Coronary artery (tissue), 2 donors: ENCODE measurements at regions not wholly inside any gene's neighbourhood (a gene's known extent, or its start where the extent isn't known, plus 50 kb on each side); places are given as distances from the start of the nearest gene placed in this dataset.

Source experiments
- DNase-seq: peaks from one replicate; pipeline ENCODE4 v3.0.0-alpha.2; 2017; ENCODE audit warnings: low spot score
- H3K27ac ChIP-seq, 2 donors: fragments of 200-600 bp; sonication (generic); one replicate each; pipeline ENCODE4 v1.5.1; 2016 to 2019
- H3K4me3 ChIP-seq: fragments of 200-600 bp; sonication (generic); 2 replicates; pipeline ENCODE4 v1.5.1; 2016; ENCODE audit warnings: mild to moderate bottlenecking, moderate library complexity
- CTCF ChIP-seq: fragments of 200-600 bp; sonication (generic); IDR thresholded peaks from one replicate; pipeline ENCODE4 v1.5.1; 2019; ENCODE audit warnings: antibody characterized with exemption

- peak; percentile 27 for TF ChIP-seq CTCF
- Histone ChIP-seq H3K4me3 (no peak overlapping the region), H3K27ac (no peak overlapping the region)
- no peak for DNase-seq
Measured at GRCh38 chr4:166501941-166502382, 628.9 kb downstream of the TLL1 start.

GRCh38 chr4:166502660-166503059, 629.6 kb downstream of the TLL1 start:
- H3K4me3 ChIP-seq, result no peak overlapping the region
- no peak overlapping the region for H3K27ac ChIP-seq
- TF ChIP-seq CTCF, result no peak
- no peak for DNase-seq

GRCh38 chr4:166506051-166506450, 633.0 kb downstream of the TLL1 start:
- DNase-seq, result no peak
- TF ChIP-seq CTCF, result no peak
- Histone ChIP-seq H3K27ac (no peak overlapping the region), H3K4me3 (no peak overlapping the region)

DNA sequence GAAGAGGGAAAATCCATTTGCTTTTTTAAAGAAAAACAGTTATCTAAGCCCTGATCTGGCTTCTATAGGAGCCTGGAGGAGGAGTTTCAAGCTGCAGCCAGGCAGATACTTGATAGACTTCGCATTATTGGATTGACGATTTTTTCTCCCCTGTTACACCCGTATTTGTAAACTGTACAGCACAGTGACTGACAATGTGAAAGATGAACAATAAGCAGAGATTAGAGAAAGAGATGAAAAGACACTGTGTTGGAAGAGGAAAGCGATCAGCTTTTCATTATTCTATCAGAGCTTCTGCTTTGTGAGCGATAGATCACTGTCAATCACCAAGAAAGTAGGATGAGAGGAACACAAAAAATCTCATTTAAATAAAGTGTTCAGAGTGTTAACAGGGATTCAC, 639.2 kb downstream of the TLL1 start:
- Histone ChIP-seq H3K27ac (no peak overlapping the region), H3K4me3 (no peak overlapping the region)
- no peak for TF ChIP-seq CTCF
- DNase-seq, result no peak

DNA sequence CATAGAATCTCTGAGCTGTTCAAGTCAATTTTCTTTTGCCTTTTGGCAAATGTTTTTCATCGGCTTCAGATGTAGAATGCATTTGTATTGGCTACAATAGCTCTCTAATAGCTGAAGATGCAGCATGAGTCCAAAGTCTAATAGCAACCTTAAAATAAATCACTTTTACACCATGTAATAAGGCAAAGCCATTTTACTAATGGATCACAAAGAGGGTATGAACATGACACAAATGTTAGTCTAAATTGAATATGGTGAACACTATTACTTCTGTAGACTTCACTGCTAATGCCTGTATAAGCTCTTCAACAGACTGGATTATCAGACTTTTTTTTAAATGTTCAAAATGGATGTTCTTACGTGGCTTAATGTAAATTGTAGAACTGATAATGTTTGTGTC, 645.3 kb downstream of the TLL1 start:
- no peak for TF ChIP-seq CTCF
- DNase-seq, result no peak
- Histone ChIP-seq H3K4me3 (no peak overlapping the region), H3K27ac (no peak overlapping the region)

DNA sequence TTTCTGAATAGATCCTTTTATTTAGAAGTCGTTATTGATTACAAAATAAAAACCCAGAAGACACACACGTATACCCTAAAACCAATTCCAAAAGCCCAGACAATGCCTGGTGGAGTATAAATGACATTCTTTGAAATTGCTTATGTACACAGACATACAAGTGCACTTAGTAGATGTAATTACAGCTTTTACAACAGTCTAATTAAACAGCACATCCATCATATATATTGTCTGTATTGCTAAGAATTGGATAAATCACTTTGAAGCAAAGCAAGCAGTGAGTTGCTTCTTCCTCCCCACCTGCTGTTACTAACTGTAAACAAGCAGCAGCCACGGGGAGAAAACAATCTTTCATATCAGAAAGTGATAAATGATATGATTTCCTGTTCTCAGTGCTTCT, 645.7 kb downstream of the TLL1 start:
- no peak overlapping the region for H3K27ac ChIP-seq
- DNase-seq, result no peak
- no peak overlapping the region for H3K4me3 ChIP-seq
- TF ChIP-seq CTCF, result no peak

- no peak for DNase-seq
- Histone ChIP-seq H3K4me3 (no peak overlapping the region), H3K27ac (no peak overlapping the region)
- no peak for TF ChIP-seq CTCF
Measured at GRCh38 chr4:166519774-166520173, 646.7 kb downstream of the TLL1 start.
